22Rv1 (cell line): ENCODE measurements at regions not wholly inside any gene's neighbourhood (a gene's known extent, or its start where the extent isn't known, plus 50 kb on each side); places are given as distances from the start of the nearest gene placed in this dataset.

ENCODE experiments used
- CTCF ChIP-seq: fragments of 450-650 bp; IDR thresholded peaks from 2 replicates; pipeline ENCODE4 v1.5.1; 2017; ENCODE audit warnings: mild to moderate bottlenecking
- ZFX ChIP-seq: fragments of 450-650 bp; IDR thresholded peaks from 2 replicates; pipeline ENCODE4 v1.6.1; 2017; ENCODE audit warnings: antibody characterized with exemption, borderline replicate concordance

GRCh38 chr13:109857803-109858202, 71.4 kb upstream of the IRS2 start:
- TF ChIP-seq CTCF (no peak), ZFX (no peak)
